ENCODE measurements at regions not wholly inside any gene's neighbourhood (a gene's known extent, or its start where the extent isn't known, plus 50 kb on each side); places are given as distances from the start of the nearest gene placed in this dataset.

DNA sequence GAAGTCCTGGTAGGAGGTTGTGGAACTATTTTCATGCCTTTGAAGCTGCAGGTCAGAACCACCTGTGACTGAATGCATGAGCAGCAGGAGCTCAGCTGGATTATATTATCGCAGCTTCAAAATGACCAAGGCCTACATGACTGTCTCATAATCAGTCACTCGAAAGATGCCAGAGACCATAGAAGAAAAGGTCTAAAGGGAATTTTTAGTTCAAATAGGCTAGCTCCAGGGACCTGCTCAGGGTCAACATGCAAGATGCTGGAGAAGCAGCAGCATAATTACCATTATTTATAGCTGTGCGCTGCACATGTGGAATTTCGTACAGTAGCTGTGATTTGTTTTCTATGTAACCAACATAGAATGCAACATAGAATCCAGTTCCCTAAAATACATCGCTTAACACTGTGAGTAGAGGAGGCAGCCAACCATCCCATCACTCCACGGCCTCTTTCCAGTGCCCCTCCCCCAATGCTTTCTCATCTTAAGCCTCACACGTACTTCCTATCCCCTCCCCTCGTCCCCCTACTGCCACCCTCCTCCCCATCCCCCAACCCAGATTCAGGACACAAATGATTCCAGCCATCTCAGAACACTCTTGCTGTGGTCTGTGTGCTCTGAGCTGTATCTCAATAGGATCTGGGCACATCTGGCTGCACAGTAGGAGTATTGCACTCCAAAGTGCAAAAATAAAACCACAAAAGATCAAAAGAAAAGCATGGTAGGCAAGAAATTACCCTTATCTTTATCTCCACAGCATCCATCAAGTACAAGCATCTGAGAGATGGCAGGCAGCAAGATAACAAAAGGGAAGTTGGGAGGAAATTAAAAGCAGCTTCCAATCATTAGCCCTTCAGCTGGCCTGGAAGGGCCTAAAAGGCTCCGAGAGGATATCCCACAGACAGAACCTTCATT, 352.8 kb upstream of the SEMA6D start:
- TF ChIP-seq CTCF (IDR thresholded peaks at IDR 0.05) (no peak), POLR2A (IDR thresholded peaks at IDR 0.05) (no peak)

Data from adrenal gland (tissue), 5 donors.